Activated CD4-positive, alpha-beta memory T cell treated with anti-CD3 and anti-CD28 coated beads for 36 hours (primary cell): ENCODE measurements at regions not wholly inside any gene's neighbourhood (a gene's known extent, or its start where the extent isn't known, plus 50 kb on each side); places are given as distances from the start of the nearest gene placed in this dataset.

Source experiments
- CTCF ChIA-PET: fragments of 350-600 bp; sonication (Branson Sonifier 250); formaldehyde crosslinking; loops from one replicate; lab custom pipeline; 2021; ENCODE audit warnings: antibody characterized with exemption, inconsistent platforms; lab: Charles Lee
- POLR2A ChIA-PET: fragments of 350-600 bp; sonication (Branson Sonifier 250); formaldehyde crosslinking; loops from one replicate; lab custom pipeline; 2021; ENCODE audit warnings: antibody characterized with exemption; lab: Charles Lee
- DNase-seq: peaks from one replicate; pipeline ENCODE4 v3.0.0-alpha.2; 2020
- H3K27ac Mint-ChIP-seq: one replicate; pipeline ENCODE4 v1.8.0; 2021; ENCODE audit warnings: mixed read lengths
- H3K27me3 Mint-ChIP-seq: one replicate; pipeline ENCODE4 v1.8.0; 2021; ENCODE audit warnings: mixed read lengths
- H3K36me3 Mint-ChIP-seq: one replicate; pipeline ENCODE4 v1.8.0; 2021; ENCODE audit warnings: mixed read lengths
- H3K4me1 Mint-ChIP-seq: one replicate; pipeline ENCODE4 v1.8.0; 2021; ENCODE audit warnings: low read depth, mixed read lengths
- H3K4me3 Mint-ChIP-seq: one replicate; pipeline ENCODE4 v1.8.0; 2021; ENCODE audit warnings: mild to moderate bottlenecking, mixed read lengths
- H3K9me3 Mint-ChIP-seq: one replicate; pipeline ENCODE4 v1.8.0; 2021; ENCODE audit warnings: mixed read lengths
- intact Hi-C: fragments of 100-400 bp; cut with micrococcal nuclease; formaldehyde crosslinking; loops from one replicate; pipeline ENCODE4 v1.15.1; 2023

- no peak for DNase-seq
- CTCF ChIA-PET = no interaction called here
- intact Hi-C loops = no loop called here
- H3K9me3 Mint-ChIP-seq = no peaks in the 10 kb centered on the region
- H3K4me1 Mint-ChIP-seq = no peaks in the 10 kb centered on the region
- POLR2A ChIA-PET = no interaction called here
- H3K36me3 Mint-ChIP-seq = no peaks in the 10 kb centered on the region
- H3K27ac Mint-ChIP-seq = no peak overlapping the region
- no peak overlapping the region for H3K4me3 Mint-ChIP-seq
- H3K27me3 Mint-ChIP-seq = peaks cover 3% of the 10 kb centered on the region
Observed at GRCh38 chr2:122186761-122187222, 431.3 kb downstream of the TSN start.

GRCh38 chr2:122191331-122191730 lies 435.9 kb downstream of the TSN start:
- no peaks in the 10 kb centered on the region for H3K9me3 Mint-ChIP-seq
- ChIA-PET POLR2A (no interaction called here), CTCF (no interaction called here)
- H3K27ac Mint-ChIP-seq = no peak overlapping the region
- intact Hi-C loops = no loop called here
- H3K4me1 Mint-ChIP-seq = no peaks in the 10 kb centered on the region
- H3K4me3 Mint-ChIP-seq = no peak overlapping the region
- no peaks in the 10 kb centered on the region for H3K36me3 Mint-ChIP-seq
- no peak for DNase-seq
- H3K27me3 Mint-ChIP-seq = peaks cover 3% of the 10 kb centered on the region

GRCh38 chr2:122193622-122194021 lies 438.2 kb downstream of the TSN start:
- Mint-ChIP-seq H3K9me3 (no peaks in the 10 kb centered on the region), H3K4me3 (no peak overlapping the region), H3K27me3 (no peaks in the 10 kb centered on the region), H3K36me3 (no peaks in the 10 kb centered on the region), H3K4me1 (no peaks in the 10 kb centered on the region), H3K27ac (no peak overlapping the region)
- no peak for DNase-seq
- intact Hi-C loops = no loop called here
- ChIA-PET POLR2A (no interaction called here), CTCF (no interaction called here)

GRCh38 chr2:122194546-122194945 lies 439.1 kb downstream of the TSN start:
- no peak overlapping the region for H3K27ac Mint-ChIP-seq
- no peaks in the 10 kb centered on the region for H3K36me3 Mint-ChIP-seq
- POLR2A ChIA-PET = no interaction called here
- CTCF ChIA-PET = no interaction called here
- H3K4me3 Mint-ChIP-seq = no peak overlapping the region
- no peaks in the 10 kb centered on the region for H3K27me3 Mint-ChIP-seq
- DNase-seq = no peak
- intact Hi-C loops = no loop called here
- H3K9me3 Mint-ChIP-seq = no peaks in the 10 kb centered on the region
- H3K4me1 Mint-ChIP-seq = no peaks in the 10 kb centered on the region

GRCh38 chr2:122203523-122203922 lies 448.1 kb downstream of the TSN start:
- H3K4me3 Mint-ChIP-seq = no peak overlapping the region
- POLR2A ChIA-PET = no interaction called here
- H3K4me1 Mint-ChIP-seq = no peaks in the 10 kb centered on the region
- no peak overlapping the region for H3K27ac Mint-ChIP-seq
- CTCF ChIA-PET = no interaction called here
- intact Hi-C loops = no loop called here
- no peaks in the 10 kb centered on the region for H3K27me3 Mint-ChIP-seq
- H3K9me3 Mint-ChIP-seq = no peaks in the 10 kb centered on the region
- no peaks in the 10 kb centered on the region for H3K36me3 Mint-ChIP-seq
- no peak for DNase-seq

GRCh38 chr2:122205641-122206040 lies 450.2 kb downstream of the TSN start:
- H3K27ac Mint-ChIP-seq = no peak overlapping the region
- intact Hi-C loops = no loop called here
- no peaks in the 10 kb centered on the region for H3K9me3 Mint-ChIP-seq
- POLR2A ChIA-PET = no interaction called here
- H3K4me1 Mint-ChIP-seq = no peaks in the 10 kb centered on the region
- CTCF ChIA-PET = no interaction called here
- H3K27me3 Mint-ChIP-seq = no peaks in the 10 kb centered on the region
- DNase-seq = no peak
- no peak overlapping the region for H3K4me3 Mint-ChIP-seq
- no peaks in the 10 kb centered on the region for H3K36me3 Mint-ChIP-seq

GRCh38 chr2:122206101-122206500 lies 450.6 kb downstream of the TSN start:
- H3K36me3 Mint-ChIP-seq = no peaks in the 10 kb centered on the region
- POLR2A ChIA-PET = no interaction called here
- no peaks in the 10 kb centered on the region for H3K4me1 Mint-ChIP-seq
- DNase-seq = no peak
- no peaks in the 10 kb centered on the region for H3K9me3 Mint-ChIP-seq
- H3K27me3 Mint-ChIP-seq = no peaks in the 10 kb centered on the region
- no peak overlapping the region for H3K4me3 Mint-ChIP-seq
- CTCF ChIA-PET = no interaction called here
- H3K27ac Mint-ChIP-seq = no peak overlapping the region
- intact Hi-C loops = no loop called here

- Mint-ChIP-seq H3K9me3 (no peaks in the 10 kb centered on the region), H3K27me3 (no peaks in the 10 kb centered on the region), H3K4me1 (no peaks in the 10 kb centered on the region), H3K36me3 (no peaks in the 10 kb centered on the region), H3K27ac (no peak overlapping the region), H3K4me3 (no peak overlapping the region)
- intact Hi-C loops = no loop called here
- POLR2A ChIA-PET = no interaction called here
- CTCF ChIA-PET = no interaction called here
- DNase-seq = no peak
Observed at GRCh38 chr2:122209377-122209776, 453.9 kb downstream of the TSN start.

GRCh38 chr2:122210065-122210464 lies 454.6 kb downstream of the TSN start:
- ChIA-PET POLR2A (no interaction called here), CTCF (no interaction called here)
- H3K27ac Mint-ChIP-seq = no peak overlapping the region
- H3K36me3 Mint-ChIP-seq = no peaks in the 10 kb centered on the region
- H3K9me3 Mint-ChIP-seq = no peaks in the 10 kb centered on the region
- no peaks in the 10 kb centered on the region for H3K4me1 Mint-ChIP-seq
- no peak overlapping the region for H3K4me3 Mint-ChIP-seq
- no peaks in the 10 kb centered on the region for H3K27me3 Mint-ChIP-seq
- no peak for DNase-seq
- intact Hi-C loops = no loop called here

GRCh38 chr2:122210898-122211856 lies 455.7 kb downstream of the TSN start:
- no peaks in the 10 kb centered on the region for H3K4me1 Mint-ChIP-seq
- intact Hi-C loops = no loop called here
- DNase-seq = no peak
- no peaks in the 10 kb centered on the region for H3K27me3 Mint-ChIP-seq
- no peaks in the 10 kb centered on the region for H3K9me3 Mint-ChIP-seq
- CTCF ChIA-PET = no interaction called here
- H3K36me3 Mint-ChIP-seq = no peaks in the 10 kb centered on the region
- POLR2A ChIA-PET = no interaction called here
- H3K27ac Mint-ChIP-seq = no peak overlapping the region
- no peak overlapping the region for H3K4me3 Mint-ChIP-seq

- no peaks in the 10 kb centered on the region for H3K4me1 Mint-ChIP-seq
- ChIA-PET POLR2A (no interaction called here), CTCF (no interaction called here)
- no peak overlapping the region for H3K4me3 Mint-ChIP-seq
- no peaks in the 10 kb centered on the region for H3K36me3 Mint-ChIP-seq
- intact Hi-C loops = no loop called here
- no peaks in the 10 kb centered on the region for H3K27me3 Mint-ChIP-seq
- H3K27ac Mint-ChIP-seq = no peak overlapping the region
- no peaks in the 10 kb centered on the region for H3K9me3 Mint-ChIP-seq
- no peak for DNase-seq
Observed at GRCh38 chr2:122213312-122213711, 457.9 kb downstream of the TSN start.

GRCh38 chr2:122216071-122216470 lies 460.6 kb downstream of the TSN start:
- DNase-seq = no peak
- Mint-ChIP-seq H3K9me3 (no peaks in the 10 kb centered on the region), H3K4me1 (no peaks in the 10 kb centered on the region), H3K27ac (no peak overlapping the region), H3K36me3 (no peaks in the 10 kb centered on the region), H3K4me3 (no peak overlapping the region), H3K27me3 (no peaks in the 10 kb centered on the region)
- POLR2A ChIA-PET = no interaction called here
- CTCF ChIA-PET = no interaction called here
- intact Hi-C loops = no loop called here

GRCh38 chr2:122216901-122217300 lies 461.4 kb downstream of the TSN start:
- intact Hi-C loops = no loop called here
- Mint-ChIP-seq H3K27me3 (no peaks in the 10 kb centered on the region), H3K27ac (no peak overlapping the region), H3K36me3 (no peaks in the 10 kb centered on the region), H3K4me3 (no peak overlapping the region), H3K9me3 (no peaks in the 10 kb centered on the region), H3K4me1 (no peaks in the 10 kb centered on the region)
- no peak for DNase-seq
- ChIA-PET CTCF (no interaction called here), POLR2A (no interaction called here)
